BE2C (cell line): ENCODE measurements at regions not wholly inside any gene's neighbourhood (a gene's known extent, or its start where the extent isn't known, plus 50 kb on each side); places are given as distances from the start of the nearest gene placed in this dataset.

Source experiments
- DNase-seq: peaks from one replicate; pipeline ENCODE4 v3.0.0-alpha.2; 2020
- H3K27me3 ChIP-seq: fragments of 250-450 bp; sonication (Bioruptor Pico); 2 replicates; pipeline ENCODE4 v1.5.1; 2020; ENCODE audit warnings: mild to moderate bottlenecking
- H3K36me3 ChIP-seq: fragments of 250-450 bp; sonication (Bioruptor Pico); 2 replicates; pipeline ENCODE4 v1.5.1; 2020; ENCODE audit warnings: mild to moderate bottlenecking
- H3K4me1 ChIP-seq: fragments of 250-450 bp; sonication (Bioruptor Pico); 2 replicates; pipeline ENCODE4 v1.5.1; 2020
- H3K4me3 ChIP-seq: 2 replicates; pipeline ENCODE4 v1.5.1; 2011; ENCODE audit warnings: low read depth, low read length
- H3K9me3 ChIP-seq: fragments of 250-450 bp; sonication (Bioruptor Pico); 2 replicates; pipeline ENCODE4 v1.5.1; 2020
- CTCF ChIP-seq: IDR thresholded peaks from 2 replicates; pipeline ENCODE4 v1.5.1; 2012; ENCODE audit warnings: mild to moderate bottlenecking, low read depth, low read length

- Histone ChIP-seq H3K4me3 (no peak overlapping the region), H3K9me3 (no peaks in the 10 kb centered on the region), H3K4me1 (no peaks in the 10 kb centered on the region), H3K36me3 (no peaks in the 10 kb centered on the region), H3K27me3 (no peaks in the 10 kb centered on the region)
- no peak for DNase-seq
- TF ChIP-seq CTCF: no peak
These were observed 128.3 kb upstream of the MKI67 start for GRCh38 chr10:128254476-128254875.

GRCh38 chr10:128257428-128257827 is 131.2 kb upstream of the MKI67 start:
- no peak overlapping the region for H3K4me3 ChIP-seq
- no peaks in the 10 kb centered on the region for H3K9me3 ChIP-seq
- H3K36me3 ChIP-seq: no peaks in the 10 kb centered on the region
- H3K27me3 ChIP-seq: no peaks in the 10 kb centered on the region
- TF ChIP-seq CTCF: no peak
- no peaks in the 10 kb centered on the region for H3K4me1 ChIP-seq
- DNase-seq: no peak

GRCh38 chr10:128258421-128258976 is 132.3 kb upstream of the MKI67 start:
- DNase-seq: no peak
- H3K27me3 ChIP-seq: no peaks in the 10 kb centered on the region
- no peak for TF ChIP-seq CTCF
- H3K36me3 ChIP-seq: no peaks in the 10 kb centered on the region
- no peaks in the 10 kb centered on the region for H3K4me1 ChIP-seq
- H3K4me3 ChIP-seq: no peak overlapping the region
- no peaks in the 10 kb centered on the region for H3K9me3 ChIP-seq

- Histone ChIP-seq H3K4me3 (no peak overlapping the region), H3K27me3 (no peaks in the 10 kb centered on the region), H3K36me3 (no peaks in the 10 kb centered on the region), H3K4me1 (no peaks in the 10 kb centered on the region), H3K9me3 (no peaks in the 10 kb centered on the region)
- DNase-seq: peak; percentile 78
- TF ChIP-seq CTCF: peak; percentile 73
These were observed 137.9 kb upstream of the MKI67 start for GRCh38 chr10:128263891-128264688.

- no peaks in the 10 kb centered on the region for H3K27me3 ChIP-seq
- no peaks in the 10 kb centered on the region for H3K9me3 ChIP-seq
- TF ChIP-seq CTCF: no peak
- H3K4me3 ChIP-seq: no peak overlapping the region
- no peak for DNase-seq
- H3K36me3 ChIP-seq: no peaks in the 10 kb centered on the region
- H3K4me1 ChIP-seq: no peaks in the 10 kb centered on the region
These were observed 139.4 kb upstream of the MKI67 start for GRCh38 chr10:128265596-128265995.

GRCh38 chr10:128267581-128267980 is 141.4 kb upstream of the MKI67 start:
- TF ChIP-seq CTCF: no peak

More at GRCh38 chr10:128267581-128267980, 141.4 kb upstream of the MKI67 start:
- Histone ChIP-seq H3K9me3 (no peaks in the 10 kb centered on the region), H3K4me3 (no peak overlapping the region), H3K4me1 (no peaks in the 10 kb centered on the region), H3K27me3 (no peaks in the 10 kb centered on the region), H3K36me3 (no peaks in the 10 kb centered on the region)
- DNase-seq: no peak
